ENCODE measurements at regions not wholly inside any gene's neighbourhood (a gene's known extent, or its start where the extent isn't known, plus 50 kb on each side); places are given as distances from the start of the nearest gene placed in this dataset.

DNA sequence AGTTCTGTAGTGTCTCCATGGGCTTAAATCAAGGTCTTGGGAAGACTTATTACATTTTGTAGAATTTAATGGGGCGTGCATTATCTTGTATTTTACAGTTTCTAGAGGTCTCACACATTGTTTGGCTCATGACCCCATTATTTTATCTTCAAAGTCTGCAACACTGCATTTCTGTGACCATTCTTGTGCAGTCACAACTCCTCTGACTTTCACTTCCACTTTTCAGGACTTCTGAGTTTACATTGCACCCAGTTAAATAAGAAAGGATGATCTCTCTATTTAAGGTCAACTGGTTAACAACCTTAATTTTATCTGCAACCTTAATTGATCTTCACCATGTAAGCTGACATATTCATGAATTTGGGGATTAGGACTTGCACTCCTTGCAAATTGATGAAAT lies 1186.6 kb downstream of the MRPL39 start:
- TF ChIP-seq, protein P1, sequence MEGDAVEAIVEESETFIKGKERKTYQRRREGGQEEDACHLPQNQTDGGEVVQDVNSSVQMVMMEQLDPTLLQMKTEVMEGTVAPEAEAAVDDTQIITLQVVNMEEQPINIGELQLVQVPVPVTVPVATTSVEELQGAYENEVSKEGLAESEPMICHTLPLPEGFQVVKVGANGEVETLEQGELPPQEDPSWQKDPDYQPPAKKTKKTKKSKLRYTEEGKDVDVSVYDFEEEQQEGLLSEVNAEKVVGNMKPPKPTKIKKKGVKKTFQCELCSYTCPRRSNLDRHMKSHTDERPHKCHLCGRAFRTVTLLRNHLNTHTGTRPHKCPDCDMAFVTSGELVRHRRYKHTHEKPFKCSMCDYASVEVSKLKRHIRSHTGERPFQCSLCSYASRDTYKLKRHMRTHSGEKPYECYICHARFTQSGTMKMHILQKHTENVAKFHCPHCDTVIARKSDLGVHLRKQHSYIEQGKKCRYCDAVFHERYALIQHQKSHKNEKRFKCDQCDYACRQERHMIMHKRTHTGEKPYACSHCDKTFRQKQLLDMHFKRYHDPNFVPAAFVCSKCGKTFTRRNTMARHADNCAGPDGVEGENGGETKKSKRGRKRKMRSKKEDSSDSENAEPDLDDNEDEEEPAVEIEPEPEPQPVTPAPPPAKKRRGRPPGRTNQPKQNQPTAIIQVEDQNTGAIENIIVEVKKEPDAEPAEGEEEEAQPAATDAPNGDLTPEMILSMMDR (IDR thresholded peaks at IDR 0.05): no peak
- TF ChIP-seq POLR2A (IDR thresholded peaks at IDR 0.05): no peak
